NCI-H1092 treated with DMSO at 0.1 percent for 48 hours (cell line): ENCODE measurements at regions not wholly inside any gene's neighbourhood (a gene's known extent, or its start where the extent isn't known, plus 50 kb on each side); places are given as distances from the start of the nearest gene placed in this dataset.

Source experiments
- DNase-seq: peaks from one replicate; lab custom pipeline; 2025; lab: John Stamatoyannopoulos, UW

- DNase-seq: no peak
Observed at GRCh38 chr20:24738981-24739633, 210.0 kb upstream of the CST7 start.

- no peak for DNase-seq
Observed at GRCh38 chr20:24739746-24740145, 209.3 kb upstream of the CST7 start.

- no peak for DNase-seq
Observed at GRCh38 chr20:24741493-24742072, 207.5 kb upstream of the CST7 start.

- peak; percentile 29 for DNase-seq
Observed at GRCh38 chr20:24742436-24742835, 206.6 kb upstream of the CST7 start.

- DNase-seq: no peak
Observed at GRCh38 chr20:24742989-24743388, 206.1 kb upstream of the CST7 start.

GRCh38 chr20:24743641-24744040, 205.4 kb upstream of the CST7 start:
- DNase-seq: no peak

GRCh38 chr20:24744747-24745146, 204.3 kb upstream of the CST7 start:
- no peak for DNase-seq

GRCh38 chr20:24745206-24745605, 203.9 kb upstream of the CST7 start:
- DNase-seq: no peak

- no peak for DNase-seq
Observed at GRCh38 chr20:24745617-24746350, 203.3 kb upstream of the CST7 start.

GRCh38 chr20:24746351-24746685, 202.8 kb upstream of the CST7 start:
- no peak for DNase-seq

GRCh38 chr20:24747010-24747712, 201.9 kb upstream of the CST7 start:
- DNase-seq: no peak

- no peak for DNase-seq
Observed at GRCh38 chr20:24747881-24748595, 201.0 kb upstream of the CST7 start.

GRCh38 chr20:24751551-24751950, 197.5 kb upstream of the CST7 start:
- no peak for DNase-seq

- no peak for DNase-seq
Observed at GRCh38 chr20:24752612-24753011, 196.5 kb upstream of the CST7 start.

- DNase-seq: no peak
Observed at GRCh38 chr20:24753130-24753529, 195.9 kb upstream of the CST7 start.

GRCh38 chr20:24754691-24755090, 194.4 kb upstream of the CST7 start:
- DNase-seq: no peak

GRCh38 chr20:24755411-24755922, 193.6 kb upstream of the CST7 start:
- DNase-seq: no peak

GRCh38 chr20:24756292-24757025, 192.6 kb upstream of the CST7 start:
- DNase-seq: no peak

GRCh38 chr20:24761220-24762065, 187.6 kb upstream of the CST7 start:
- no peak for DNase-seq

- DNase-seq: no peak
Observed at GRCh38 chr20:24762371-24762770, 186.7 kb upstream of the CST7 start.
